UCSD-AML1 (cell line): ENCODE measurements at regions not wholly inside any gene's neighbourhood (a gene's known extent, or its start where the extent isn't known, plus 50 kb on each side); places are given as distances from the start of the nearest gene placed in this dataset.

ENCODE experiments used
- DNase-seq: peaks from one replicate; lab custom pipeline; 2025; ENCODE audit not compliant: unreplicated experiment; lab: John Stamatoyannopoulos, UW

DNA sequence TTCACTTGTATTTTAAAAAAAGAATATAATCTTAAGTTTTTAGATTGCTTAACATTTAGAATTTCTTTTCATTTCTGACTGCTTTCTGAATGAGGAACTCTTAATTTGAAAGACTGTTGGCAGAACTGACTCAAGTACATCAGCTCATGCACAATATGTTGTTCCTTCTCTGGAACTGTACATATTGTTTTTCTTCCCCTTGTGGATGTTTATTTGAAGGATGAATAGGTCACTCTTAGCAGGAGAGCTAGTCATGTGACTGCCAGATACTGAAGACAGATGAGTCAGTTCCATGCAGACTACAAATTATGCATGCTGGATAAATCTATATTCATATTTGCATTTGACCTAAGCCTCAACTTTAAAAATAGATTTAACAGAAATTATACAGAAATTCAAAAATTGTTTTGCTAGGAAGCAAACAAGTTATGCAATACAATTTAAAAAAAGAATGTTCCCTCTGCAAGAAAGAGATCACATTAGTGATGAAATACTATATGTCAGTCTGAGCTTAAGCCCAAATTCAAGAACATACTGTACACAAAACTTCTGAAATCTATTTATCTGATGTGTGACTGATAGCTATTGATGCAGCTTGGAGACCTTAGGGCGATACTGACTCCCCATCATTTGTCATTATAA lies 1274.9 kb upstream of the GJE1 start:
- DNase-seq = no peak

DNA sequence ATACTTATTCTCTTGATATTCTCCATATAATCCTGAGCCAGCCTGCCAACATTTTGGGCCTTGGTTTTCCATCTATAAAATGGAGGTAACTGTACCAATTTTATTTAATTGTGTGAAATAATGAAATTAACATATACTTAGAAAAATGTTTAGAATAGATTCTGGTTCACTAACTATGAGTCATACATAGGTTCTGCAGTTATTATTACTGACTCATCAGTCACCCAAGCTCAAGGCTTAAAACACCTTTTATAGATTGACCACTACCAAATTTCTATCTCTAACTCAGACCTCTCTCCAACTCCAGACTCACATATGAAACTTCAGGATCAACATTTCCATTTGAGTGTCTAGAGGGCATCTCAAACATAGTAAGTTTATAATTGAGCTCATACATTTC lies 1277.2 kb upstream of the GJE1 start:
- no peak for DNase-seq

DNA sequence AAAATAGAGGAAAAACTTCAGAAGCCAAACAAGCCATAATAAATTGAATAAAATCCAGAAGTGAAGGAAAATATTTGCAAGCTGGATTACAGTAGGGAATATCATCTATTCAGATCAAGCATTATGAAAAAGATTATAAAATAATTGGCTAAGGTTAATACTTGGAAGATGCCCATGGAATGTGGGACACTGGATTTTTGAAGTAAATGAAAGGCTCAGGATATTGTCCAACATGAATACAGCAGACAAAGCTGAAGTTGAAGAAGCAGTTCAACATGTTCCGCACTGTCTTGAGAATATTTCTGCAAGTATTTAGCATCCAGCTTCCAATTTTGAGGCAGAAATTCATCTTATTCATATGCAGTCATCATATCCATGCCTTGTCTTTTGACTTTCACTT lies 1278.4 kb upstream of the GJE1 start:
- no peak for DNase-seq

GRCh38 chr6:140850438-140850837 lies 1282.3 kb upstream of the GJE1 start:
- no peak for DNase-seq

DNA sequence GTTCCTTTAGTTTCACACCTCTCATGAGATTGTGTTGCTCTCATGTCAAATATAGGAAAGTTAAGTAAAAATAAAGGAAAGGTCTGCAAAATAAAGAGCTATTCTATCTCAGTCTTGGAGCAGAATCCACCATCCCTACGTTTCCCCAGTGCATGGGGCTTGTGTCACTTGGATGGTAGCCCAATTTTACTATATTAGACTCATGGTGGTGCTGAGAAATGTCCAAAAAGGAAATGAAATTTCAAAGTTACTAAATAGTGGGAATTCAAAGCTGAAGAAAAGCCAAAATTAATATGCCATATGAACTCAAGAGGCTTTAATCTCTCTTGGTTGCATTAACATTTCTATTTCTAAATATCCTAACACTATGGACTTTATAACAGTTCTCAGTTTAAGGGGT lies 1283.3 kb upstream of the GJE1 start:
- no peak for DNase-seq

GRCh38 chr6:140847262-140847645 lies 1285.5 kb upstream of the GJE1 start:
- DNase-seq = no peak

DNA sequence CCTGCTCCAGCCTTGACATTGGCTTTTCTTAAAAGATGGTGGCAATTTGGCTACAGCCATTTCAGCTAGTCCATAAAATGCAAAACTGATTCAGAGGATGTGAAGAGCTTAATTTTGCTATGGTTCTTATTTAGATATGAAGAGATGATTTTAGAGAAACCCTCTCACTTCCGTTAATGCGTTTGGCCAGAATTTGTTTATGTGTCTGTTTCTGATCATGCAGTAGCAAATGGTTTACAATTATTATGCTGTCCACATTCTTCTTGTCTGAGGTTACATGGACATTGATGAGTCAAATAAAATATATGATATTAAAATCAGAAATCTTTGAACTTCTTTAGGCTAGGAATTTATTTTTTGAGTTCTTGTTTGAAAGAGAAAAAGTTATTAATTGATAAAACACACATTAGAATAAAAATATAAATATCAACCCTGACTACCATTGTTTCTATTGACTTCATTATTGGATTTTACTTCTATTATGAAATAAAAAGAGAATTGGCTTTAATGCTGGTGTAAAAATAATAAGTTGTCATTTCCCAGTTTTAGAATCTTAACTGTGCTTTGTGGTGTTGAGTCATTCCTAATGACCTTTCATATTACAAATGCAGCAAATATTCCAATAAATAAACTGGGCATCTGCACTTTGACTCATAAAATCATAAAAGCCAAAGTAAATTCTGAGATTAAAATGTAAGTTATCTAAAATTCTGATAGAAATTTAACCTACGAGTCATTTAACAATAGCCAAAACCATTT lies 1286.0 kb upstream of the GJE1 start:
- no peak for DNase-seq

DNA sequence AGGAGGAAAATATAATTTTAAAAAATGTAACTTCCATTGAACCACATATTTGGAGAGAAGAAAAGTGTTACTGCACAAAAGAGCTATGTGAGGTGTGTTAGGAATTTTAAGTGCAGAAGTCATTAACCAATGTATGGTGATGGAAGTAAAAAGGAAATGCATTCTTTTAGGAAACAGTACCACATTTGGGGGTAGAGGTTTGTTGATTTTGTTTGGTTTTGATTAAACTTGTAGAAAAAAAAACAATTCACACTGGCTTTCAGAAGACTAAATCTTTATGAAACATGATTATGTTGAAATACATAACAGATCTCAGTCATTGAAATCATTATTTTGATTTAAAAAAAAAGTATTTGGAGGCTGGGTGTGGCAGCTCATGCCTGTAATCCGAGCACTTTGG lies 1287.0 kb upstream of the GJE1 start:
- no peak for DNase-seq

GRCh38 chr6:140844167-140844566 lies 1288.6 kb upstream of the GJE1 start:
- DNase-seq = no peak

DNA sequence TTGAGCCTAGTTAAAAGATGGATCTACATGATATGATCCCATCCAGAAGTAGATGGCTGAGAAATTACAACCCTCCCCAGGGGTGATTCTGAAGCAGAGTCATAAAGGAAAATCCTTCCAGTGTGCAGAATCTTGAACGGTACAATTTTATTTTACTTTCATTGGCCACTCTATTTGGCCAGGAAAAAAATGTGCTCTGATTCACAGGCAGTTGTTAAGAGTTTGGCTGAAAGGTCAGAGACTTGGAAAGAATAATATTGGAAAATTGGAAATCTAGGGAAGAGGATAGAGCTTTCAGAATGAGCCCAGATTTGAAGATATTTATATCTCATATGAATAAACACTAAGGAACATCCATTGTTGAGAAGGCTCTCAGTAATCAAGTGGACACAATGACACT lies 1299.3 kb upstream of the GJE1 start:
- no peak for DNase-seq

GRCh38 chr6:140830666-140831065 lies 1302.1 kb upstream of the GJE1 start:
- no peak for DNase-seq

DNA sequence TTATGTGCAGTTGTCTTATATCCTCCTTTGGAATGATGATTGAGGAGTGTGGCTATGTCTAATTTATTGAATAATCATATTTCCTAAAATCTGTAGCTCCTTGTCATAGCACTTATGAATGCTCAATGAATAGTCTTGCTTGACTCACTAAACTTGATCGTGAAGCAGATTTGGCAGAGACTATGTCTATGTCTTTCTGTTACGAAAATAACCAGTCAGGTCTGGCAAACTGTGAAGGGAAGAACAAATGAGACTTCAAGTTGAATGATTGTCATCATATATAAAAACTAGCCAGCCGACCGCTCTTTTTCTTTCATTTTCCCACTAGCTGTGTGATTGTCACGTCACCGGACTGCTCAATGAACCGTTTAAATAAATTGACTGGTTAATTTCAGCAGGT lies 1303.9 kb upstream of the GJE1 start:
- DNase-seq = no peak

- DNase-seq = no peak
Observed at GRCh38 chr6:140827593-140827992, 1305.1 kb upstream of the GJE1 start.

GRCh38 chr6:140825731-140826130 lies 1307.0 kb upstream of the GJE1 start:
- peak; percentile 5 for DNase-seq

DNA sequence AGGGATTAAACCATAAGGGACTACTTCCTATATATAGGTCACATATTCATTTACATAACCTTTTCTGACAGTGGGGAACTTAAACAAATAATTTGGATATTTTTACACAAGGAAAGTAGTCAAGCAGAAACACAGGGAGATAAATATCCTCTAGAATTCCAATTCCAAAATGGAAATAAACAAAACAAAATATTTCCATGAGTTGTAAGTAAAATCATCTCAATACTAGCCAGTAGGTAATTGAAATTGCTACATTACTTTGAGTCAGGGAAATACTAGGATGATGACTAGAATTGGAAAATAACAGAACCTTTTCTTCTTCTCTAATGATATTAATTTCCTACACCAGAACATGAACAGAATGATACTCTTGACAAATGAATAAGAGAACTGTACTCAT lies 1308.1 kb upstream of the GJE1 start:
- no peak for DNase-seq

DNA sequence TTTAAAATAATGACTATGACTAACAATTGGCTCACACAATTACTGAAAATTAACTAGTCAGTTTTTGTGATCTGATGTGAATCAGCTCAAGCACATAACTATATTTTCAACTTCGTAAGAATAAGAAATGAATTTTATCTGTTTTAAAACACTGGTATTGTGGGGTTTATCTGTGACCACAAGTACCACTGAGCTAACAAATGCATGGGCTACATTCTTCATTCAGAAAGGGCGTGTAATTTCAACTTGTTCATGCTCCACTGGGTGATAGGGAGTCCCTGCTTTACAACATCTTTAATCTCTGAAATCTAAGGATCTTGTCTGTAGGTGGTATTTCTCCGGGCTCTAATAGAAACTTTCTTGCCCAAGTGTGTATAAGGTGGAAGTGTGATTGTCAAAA lies 1311.5 kb upstream of the GJE1 start:
- no peak for DNase-seq

GRCh38 chr6:140817176-140817575 lies 1315.5 kb upstream of the GJE1 start:
- DNase-seq = no peak

- DNase-seq = no peak
Observed at GRCh38 chr6:140816681-140817080, 1316.0 kb upstream of the GJE1 start.

- DNase-seq = no peak
Observed at GRCh38 chr6:140812636-140813035, 1320.1 kb upstream of the GJE1 start.

DNA sequence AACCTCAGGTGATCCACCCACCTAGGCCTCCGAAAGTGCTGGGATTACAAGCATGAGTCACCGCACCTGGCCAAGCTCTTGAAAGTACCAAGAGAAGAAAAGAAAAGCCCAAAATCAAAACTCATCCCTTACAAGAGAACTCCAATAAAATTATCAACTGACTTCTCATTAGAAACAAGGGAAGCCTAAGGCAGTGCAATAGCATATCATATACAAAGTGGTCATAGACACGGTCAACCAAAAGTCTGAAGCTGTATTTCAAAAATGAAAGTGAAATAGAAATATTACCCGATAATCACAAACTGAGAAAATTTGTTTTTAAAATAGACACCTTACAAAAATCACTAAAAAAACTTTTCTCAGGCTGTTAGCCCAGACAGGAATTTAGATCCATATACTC lies 1321.1 kb upstream of the GJE1 start:
- no peak for DNase-seq

GRCh38 chr6:140809694-140810101 lies 1323.0 kb upstream of the GJE1 start:
- peak; percentile 12 for DNase-seq

DNA sequence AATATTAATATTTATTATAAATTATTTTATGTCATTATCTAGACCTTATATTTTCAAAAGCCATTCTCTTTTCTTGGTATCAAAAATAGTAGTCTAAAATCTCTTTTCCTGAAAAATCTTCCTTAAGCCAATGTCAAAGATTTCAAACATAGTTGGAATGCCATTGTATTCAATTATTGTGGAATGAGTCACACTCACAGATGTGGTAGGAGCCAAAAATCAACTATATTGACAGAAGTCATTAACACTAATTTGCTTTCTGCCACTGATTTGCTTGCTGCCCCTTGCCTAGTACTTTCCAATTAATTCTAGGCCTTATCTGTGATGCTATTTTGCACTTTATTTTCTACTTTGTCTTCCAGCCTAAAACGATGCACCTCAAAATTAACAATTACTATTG lies 1326.3 kb upstream of the GJE1 start:
- DNase-seq = no peak

GRCh38 chr6:140794544-140794943 lies 1338.2 kb upstream of the GJE1 start:
- DNase-seq = no peak
